HT1080 (cell line): ENCODE measurements at regions not wholly inside any gene's neighbourhood (a gene's known extent, or its start where the extent isn't known, plus 50 kb on each side); places are given as distances from the start of the nearest gene placed in this dataset.

ENCODE experiments used
- DNase-seq: peaks from one replicate; pipeline ENCODE4 v3.0.0-alpha.2; 2015; ENCODE audit warnings: low read depth

DNA sequence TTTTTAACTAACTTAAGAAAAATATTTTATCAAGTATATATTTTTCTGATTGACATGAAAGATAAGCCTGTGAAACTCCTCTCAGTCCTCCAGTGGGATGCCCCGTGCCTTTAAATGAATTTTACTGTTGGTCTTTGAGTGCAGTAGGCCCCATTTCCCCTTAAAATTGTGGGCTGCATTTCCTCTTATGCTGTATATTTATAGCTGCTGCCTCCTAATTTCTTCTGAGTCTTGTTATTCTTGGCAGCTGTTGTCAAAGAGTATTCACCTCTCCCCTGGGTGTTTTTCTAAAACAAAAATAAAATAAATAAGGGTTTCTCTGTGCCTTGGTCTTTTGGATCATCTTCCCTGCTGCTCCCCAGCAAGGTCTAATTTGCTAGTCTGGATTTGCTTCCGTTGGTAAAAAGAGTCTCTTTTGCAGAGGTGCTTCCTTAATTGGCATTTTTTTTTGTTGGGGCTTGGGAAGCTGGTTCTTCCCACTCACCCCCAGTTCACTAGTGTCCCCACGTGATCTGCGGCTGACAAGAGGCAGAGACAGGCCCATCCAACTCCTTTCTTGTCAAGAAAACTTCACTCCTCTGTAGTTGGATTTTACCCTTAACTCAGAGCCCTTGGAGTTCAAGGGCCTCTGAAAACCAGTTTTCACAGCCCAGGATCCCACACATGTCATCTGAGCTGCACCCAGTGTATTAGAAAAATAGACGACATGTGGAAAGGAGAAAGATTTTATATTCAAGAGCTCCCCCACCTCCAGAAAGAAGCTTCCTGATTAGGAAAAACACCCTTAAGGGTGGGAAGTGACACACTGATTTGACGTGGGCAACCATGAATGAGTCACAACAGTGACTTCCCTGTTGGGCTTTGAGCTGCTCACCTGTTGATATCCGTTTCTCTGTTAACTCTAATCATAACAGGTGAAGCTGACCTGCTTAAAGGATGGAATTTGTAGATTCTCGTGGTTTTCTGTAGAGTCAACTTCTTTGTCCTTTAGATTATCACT is 431.5 kb downstream of the DCDC2C start:
- DNase-seq = peak; percentile 32

DNA sequence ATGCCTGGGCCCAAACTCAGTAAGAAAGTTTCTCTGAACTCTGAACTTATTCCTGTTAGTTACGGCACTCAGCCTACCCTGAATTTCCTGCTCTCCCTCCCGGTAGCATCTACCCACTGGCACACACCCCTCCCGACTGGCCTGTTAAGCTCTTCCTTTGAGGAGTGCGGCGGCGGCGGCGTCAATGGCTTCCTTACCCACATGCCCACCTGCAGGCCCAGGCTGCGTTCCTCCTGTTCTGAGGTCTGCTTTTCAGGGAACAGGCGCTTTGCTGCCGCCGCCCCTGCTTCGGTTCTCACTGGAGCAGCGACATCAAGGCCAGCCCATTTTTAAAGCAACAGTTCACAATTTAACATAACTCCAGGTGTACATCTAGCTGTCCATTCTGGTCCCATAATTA is 432.4 kb downstream of the DCDC2C start:
- no peak for DNase-seq

DNA sequence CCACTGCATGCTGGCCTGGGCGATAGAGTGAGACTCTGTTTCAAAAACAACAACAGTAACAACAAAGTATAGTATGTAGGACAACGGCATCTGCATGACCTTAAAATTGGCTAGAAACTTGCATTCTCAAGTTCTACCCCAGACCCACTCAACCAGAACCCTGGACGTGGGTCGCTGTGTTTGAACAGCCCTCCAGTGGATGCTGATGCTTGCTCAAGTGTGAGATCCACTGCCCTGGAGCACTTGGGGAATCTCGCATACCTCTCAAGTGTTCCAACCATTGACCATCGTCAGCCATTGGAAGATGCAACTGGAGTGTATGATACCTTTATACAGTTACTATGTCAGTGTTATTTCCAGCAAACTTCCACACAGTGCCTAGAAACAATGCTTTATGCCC is 435.9 kb downstream of the DCDC2C start:
- DNase-seq = no peak

DNA sequence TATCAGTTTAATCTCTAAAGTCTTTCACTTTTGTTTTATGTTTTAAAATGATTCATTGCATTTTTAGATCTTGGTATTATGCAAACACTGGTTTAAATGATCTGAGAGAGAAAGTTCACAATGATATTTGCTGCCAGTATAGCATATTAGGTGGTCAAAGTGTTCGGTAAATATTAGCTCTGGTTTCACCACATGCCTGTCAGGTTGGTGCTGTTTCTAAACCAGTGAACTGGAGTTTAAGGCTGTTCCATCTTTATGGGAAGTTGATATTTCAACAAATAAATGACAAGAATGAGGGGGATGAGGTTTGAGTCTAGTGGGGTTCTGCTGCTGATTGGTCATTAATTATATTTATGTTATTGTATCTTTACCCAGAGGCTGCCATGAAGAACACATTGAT is 436.4 kb downstream of the DCDC2C start:
- no peak for DNase-seq

DNA sequence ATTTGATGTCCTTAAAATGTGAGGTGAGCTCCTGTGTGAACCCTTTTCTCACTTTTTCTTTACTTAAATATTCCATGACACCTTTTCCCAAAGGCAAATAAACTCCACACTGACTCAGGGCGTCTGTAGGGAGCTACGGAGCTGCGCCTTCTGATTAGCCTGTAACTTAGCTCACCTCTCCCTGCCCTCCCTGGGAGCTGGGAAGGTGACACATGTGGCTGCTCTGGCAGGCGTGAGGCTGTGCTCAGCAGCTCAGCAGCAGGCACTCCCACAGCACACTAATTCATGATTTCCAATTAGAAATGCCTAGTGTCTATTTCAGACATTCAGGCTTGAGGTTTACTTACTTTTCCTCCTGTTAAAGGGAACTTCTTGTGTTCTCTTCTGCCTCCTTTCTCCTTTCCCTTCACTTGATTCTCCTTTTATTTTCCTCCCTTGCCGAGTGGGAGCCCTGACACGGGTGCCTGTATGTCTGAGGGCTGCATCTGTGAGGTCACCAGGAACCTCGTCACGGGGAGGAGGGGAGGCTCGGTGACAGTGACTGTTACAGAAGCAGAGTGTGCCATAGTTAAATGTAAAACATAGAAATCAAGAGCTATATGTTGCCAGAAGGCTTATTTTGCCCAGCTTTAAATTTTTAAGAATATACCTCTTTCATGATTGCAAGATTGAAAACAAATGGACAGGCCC is 437.1 kb downstream of the DCDC2C start:
- DNase-seq = peak; percentile 11

DNA sequence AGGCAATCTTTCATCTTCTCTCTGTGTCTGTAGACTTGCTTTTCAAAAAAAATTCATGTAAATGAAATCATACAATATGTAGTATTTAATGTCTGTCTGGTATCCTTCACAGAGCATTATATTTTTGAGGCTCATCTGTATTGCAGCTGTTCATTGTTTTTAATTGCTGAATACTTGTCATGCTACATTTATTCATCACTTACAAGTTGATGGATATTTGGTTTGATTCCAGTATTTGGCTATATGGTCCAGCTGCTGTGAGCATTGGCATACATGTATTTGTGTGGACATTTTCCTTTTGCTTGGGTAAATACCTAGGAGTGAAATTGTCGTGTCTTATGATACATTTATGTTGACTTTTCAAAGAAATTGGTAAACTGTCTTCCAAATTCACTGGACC is 441.4 kb downstream of the DCDC2C start:
- no peak for DNase-seq

DNA sequence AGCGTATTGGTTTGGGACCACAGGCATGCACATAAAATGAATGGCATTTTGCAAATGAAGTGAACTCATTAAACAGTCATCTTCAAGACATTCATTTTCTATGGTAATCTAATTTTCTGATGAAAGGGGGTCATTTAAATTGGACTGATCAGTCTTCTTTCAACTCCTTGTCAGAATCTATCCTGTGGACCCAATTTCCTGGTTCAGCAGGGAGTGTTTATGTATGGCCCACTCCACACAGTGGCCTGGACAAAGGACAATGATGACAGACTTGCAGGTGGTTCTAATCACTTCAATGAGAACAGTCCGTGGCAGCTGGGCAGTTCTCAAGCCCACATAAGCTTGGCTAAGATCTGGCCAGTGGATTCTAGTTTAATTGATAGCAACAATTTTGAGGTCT is 448.1 kb downstream of the DCDC2C start:
- no peak for DNase-seq

DNA sequence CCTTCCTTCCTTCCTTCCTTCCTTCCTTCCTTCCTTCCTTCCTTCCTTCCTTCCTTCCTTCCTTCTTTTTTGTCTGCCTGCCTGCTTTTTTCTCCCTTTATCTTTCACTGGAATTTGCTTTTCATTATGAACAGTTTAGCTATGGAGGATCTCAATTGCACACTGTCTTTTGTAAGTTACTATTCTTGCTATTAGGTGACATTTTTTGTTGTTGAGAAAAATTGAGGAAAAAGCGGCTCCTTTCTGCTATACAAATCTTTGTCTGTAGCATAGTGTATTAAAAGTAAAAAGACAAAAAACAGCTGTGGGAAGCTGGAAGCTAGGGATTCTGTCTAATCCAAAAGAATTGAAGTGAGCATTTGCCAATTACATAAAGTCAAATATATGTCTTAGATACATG is 448.7 kb downstream of the DCDC2C start:
- no peak for DNase-seq

DNA sequence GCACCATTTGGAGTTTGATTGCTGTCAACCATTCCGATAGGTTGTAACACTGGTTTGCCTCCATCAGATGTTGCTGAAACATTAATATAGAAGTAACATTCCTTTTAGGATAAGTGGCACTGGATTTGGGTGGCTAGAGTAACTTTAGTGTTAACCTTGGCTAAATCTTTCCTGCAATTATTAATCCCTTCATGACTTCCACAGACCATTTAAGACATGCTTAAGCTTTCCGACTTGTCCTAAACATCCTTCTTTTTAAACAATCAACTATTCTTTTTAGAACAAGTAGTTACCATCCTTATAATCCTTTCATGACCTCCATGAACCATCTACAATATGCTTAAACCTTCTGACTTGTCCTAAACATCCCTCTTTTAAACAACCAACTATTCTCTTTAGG is 465.5 kb downstream of the DCDC2C start:
- no peak for DNase-seq

DNA sequence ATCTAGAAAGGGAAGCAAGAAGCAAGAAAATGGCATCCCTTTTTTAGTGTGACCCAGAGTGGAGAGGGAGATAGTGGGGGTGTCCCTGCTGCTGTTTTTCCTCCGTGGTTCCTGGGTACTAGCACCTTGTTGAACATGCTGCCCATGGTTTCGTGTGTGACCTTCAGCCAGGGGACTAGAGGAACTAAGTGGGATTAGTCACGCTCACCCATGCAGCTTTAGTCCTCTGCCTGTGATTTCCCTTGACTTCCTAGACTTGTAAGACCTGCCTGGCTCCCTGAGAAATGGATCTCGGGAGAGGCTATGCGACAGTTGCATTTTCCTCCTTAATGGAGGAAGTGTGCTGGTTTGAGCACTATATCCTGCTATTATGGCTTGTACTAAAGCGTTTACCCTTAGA is 471.4 kb downstream of the DCDC2C start:
- no peak for DNase-seq

DNA sequence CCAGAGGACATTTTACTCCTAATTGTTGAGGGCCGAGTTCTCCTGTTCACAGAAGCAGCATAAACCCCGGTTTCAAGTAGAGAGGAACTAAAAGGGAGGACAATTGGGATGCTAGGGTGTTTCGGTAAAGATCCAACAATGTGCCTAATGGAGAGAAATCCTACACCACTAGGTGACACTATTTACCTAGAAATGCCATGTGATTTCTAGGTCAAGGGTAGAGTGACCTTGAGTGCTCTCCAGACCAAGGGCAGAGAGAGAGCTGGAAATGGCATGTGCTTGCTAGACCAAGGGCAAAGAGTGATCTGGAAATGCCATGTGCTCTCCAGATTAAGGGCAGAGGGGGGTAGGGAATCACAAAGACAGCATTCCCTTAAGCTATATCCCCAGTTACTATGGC is 472.0 kb downstream of the DCDC2C start:
- DNase-seq = peak; percentile 6

DNA sequence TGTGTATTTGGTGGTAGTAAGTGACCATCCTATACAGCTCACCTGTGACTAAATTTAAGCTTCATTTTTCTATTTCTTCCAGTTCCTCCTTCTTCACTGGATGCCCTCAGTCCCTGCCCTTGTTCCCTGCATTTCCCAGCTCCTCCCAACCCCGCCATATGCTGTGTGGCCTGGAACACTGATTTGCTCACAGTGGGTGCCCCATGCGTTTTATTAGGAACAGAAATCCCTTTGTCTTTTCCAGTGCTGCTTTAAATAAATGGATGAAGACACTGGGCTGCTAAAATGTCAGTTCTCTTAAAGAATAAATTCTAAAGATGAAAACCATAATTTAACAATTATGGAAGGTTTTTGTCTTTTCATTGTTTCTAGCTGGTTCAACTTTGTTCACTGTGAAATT is 477.3 kb downstream of the DCDC2C start:
- DNase-seq = no peak

DNA sequence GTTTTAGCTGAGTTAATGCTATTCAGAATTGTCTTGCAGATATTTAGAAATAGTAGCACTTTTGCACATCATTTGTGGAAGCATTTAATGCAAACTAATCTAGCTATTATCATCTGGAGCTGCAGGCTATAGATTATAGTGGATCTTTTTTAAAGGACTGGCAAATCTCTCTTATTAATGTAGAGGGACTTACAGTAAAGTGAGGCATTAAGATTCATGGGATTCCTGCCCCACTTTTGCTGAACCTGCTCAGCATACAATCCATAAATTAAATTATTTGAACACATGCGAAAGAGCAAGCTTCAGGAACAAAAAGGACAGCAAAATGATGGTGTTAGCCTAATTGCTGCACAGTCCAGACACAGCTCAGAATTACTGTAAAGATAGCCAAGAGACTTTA is 477.7 kb downstream of the DCDC2C start:
- no peak for DNase-seq

DNA sequence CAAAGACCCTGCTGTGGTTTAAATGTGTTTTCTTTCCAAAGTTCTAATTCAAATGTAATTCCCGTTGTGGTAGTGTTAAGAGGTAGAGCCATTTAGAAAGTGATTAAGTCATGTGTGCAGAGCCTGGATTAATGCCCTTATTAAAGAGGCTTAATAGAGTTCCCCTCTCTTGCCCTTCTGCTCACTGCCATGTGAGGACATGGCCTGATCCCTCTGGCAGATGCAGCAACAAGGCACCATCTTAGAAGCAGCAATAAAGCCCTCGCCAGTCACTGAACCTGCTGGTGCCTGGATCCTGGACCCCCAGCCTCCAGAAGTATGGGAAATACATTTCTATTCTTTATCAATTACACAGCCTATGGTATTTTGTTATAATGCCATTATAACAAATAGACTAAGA is 485.2 kb downstream of the DCDC2C start:
- no peak for DNase-seq

DNA sequence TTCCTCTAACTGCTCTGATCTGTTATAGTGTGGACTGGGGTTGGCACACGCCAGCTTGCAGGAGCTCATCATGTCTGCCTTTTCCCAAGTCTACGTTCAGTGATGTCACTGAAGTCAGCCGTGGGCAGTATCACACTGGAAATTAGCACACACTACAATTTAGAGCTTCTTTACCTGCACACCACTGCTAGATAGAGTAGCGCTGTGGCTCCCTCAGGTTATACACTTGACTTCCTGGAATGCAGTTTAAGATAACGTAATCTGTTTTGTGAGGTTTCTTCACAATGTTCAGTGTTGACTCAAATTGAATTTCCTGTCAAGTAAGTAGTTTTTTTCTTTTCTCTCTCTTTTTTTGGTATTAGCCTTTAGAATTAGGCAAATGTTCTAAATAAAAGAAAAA is 487.2 kb downstream of the DCDC2C start:
- peak; percentile 21 for DNase-seq

DNA sequence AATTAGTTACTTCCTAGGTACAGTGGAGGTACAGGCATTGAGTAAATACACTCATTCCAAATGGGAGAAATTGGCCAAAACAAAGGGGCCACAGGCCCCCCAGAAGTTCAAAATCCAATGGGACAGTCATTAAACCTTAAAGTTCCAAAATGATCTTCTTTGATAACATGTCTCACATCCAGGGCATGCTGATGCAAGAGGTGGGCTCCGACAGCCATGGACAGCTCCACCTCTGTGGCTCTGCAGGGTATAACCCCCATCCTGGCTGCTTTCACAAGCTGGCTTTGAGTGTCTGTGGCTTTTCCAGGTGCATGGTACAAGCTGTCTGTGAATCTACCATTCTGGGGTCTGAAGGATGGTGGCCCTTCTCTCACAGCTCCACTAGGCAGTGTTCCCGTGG is 488.7 kb downstream of the DCDC2C start:
- DNase-seq = no peak

DNA sequence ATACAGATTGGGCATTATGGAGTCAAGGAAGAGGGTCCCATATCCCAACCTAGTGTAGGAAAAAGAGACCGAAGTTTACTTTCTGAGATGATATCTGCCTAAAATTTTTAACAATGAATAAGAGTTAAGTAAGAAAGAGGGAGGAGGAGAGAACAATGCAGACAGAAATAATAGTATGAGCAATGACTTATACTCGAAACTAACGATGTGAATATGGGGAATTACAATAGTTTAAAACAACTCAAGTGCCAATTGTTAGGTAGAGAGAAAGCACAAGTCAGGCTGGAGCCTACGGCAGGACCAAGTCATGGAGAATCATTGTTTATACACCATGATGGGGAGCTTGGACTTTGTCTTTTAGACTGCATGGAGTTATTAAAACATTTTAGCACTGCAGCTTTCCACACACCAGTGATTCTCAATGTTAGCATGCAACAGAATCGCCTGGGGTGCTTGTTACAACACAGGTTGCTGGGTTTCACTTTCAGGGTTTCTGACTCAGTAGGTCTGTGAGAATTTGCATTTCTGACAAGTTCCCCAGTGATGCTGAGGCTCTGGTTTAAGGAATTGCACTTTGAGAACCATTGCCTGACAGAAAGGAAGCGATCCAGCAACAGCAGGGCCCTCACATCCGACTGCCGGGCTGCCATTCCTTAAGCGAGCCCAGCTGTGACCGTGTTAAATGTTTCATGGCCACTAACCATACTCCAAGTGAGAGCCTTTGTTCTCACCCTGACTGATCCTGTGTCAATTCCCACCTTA is 511.2 kb downstream of the DCDC2C start:
- DNase-seq = peak; percentile 6

DNA sequence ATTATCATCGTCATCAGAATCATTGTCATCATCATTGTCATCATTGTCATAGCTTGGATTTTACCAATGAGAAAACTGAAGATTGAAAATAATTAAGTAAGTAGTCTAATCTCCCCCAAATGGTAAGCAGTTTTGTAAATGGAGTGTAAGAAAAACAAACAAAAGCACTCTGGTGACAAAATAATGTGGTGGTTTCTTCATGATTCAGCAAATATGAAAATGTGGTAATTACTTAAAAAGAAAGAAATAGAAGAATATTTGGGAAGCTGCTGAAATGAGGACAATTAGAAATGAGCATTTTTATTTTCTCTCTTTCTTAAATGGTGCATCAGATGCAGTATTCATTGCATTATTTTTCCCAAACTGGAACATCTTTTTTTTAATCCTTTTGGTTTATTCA is 514.4 kb downstream of the DCDC2C start:
- no peak for DNase-seq

DNA sequence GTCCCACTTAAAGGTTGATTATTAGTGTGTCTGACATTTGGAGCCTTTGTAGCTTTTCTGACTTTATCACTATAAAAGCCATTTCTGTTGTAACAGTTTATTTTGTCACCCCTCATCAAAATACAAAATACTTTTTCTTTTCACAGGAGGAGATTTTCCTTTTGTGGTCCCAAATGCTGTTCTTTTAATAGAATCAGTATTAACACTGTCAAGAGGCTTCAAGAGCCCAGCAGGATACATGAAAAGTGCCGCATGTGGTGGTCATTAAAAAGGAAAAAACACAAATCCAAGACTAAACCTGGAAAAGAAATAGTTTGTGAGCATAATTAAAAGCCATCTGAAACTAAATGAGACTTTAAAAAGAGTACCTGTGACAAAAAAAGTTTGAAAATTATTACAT is 515.7 kb downstream of the DCDC2C start:
- no peak for DNase-seq

DNA sequence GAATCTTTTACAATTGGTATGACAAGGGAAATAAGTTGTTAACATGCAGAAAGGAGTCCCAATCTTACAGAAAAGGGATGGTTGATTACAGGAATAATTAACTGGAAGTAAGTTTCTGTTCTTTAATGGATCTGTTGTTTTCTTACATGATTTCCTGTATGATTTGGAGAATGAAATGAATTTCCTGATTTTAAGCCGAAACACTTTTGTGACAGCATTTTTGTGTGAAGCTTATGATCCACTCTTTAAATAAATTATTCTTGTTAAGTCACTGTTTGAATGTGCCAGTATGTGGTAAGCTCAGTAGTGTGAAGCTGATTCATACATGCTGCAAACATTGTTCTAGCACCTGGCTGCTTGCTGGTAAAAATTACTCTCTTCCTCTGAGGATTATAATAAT is 516.2 kb downstream of the DCDC2C start:
- DNase-seq = no peak

DNA sequence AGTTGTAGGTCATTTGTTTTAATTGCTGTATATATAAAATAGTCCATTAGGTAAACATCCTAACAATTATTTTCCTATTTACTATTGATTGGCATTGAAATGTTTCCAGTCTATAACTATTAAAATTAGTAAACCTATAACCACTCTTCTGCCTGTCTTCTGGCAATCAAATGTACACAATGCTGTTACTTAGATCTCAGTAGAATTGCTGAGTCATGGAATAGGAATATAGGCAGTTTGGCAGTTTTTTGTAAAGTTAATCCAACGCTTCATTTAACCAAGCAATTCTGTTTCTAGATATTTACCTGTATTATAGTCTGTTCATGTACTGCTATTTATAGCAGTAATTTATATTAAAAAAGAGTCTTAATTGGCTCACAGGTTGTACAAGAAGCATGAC is 518.1 kb downstream of the DCDC2C start:
- no peak for DNase-seq

DNA sequence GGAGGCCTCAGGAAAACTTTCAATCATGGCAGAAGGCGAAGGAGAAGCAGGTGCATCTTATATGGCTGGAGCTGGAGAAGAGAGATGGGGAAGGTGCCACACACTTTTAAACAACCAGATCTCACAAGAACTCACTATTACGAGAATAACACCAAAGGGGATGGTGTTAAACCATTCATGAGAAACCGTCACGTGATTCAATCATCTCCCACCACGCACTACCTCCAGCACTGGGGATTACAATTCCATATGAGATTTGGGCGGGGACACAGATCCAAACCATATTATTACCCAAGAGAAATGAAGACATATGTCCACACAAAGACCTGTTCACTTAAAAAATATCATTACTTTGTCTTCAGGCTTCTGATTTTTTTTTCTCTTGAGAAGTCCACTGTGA is 518.5 kb downstream of the DCDC2C start:
- no peak for DNase-seq
